ENCODE measurements at regions not wholly inside any gene's neighbourhood (a gene's known extent, or its start where the extent isn't known, plus 50 kb on each side); places are given as distances from the start of the nearest gene placed in this dataset.

GRCh38 chr10:91567815-91568214 lies 65.1 kb downstream of the PPP1R3C start (continued):
- TF ChIP-seq EP300 (IDR thresholded peaks at IDR 0.05; ENCODE audit: borderline replicate concordance in 1 of 2, low read depth in 1 of 2, low read length in 1 of 2), result no peak
- TF ChIP-seq MEF2A (IDR thresholded peaks at IDR 0.05; ENCODE audit: borderline replicate concordance, low read depth), result no peak
- no peak for TF ChIP-seq ELF1 (IDR thresholded peaks at IDR 0.05)
- TF ChIP-seq GABPA (IDR thresholded peaks at IDR 0.05; ENCODE audit: low read depth), result no peak
- TF ChIP-seq NRF1 (IDR thresholded peaks at IDR 0.05; ENCODE audit: low read depth, low read length), result no peak
- TF ChIP-seq MXI1 (IDR thresholded peaks at IDR 0.05; ENCODE audit: low read depth, low read length), result no peak
- no peak for TF ChIP-seq JUND (IDR thresholded peaks at IDR 0.05)
- TF ChIP-seq RXRA (IDR thresholded peaks at IDR 0.05; ENCODE audit: borderline replicate concordance, low read depth), result no peak
- TF ChIP-seq FOXJ3 (CRISPR knock-in tag; IDR thresholded peaks at IDR 0.05), result no peak
- TF ChIP-seq TEAD4 (IDR thresholded peaks at IDR 0.05; ENCODE audit: borderline replicate concordance, insufficient read depth), result no peak
- no peak for TF ChIP-seq TCF12 (IDR thresholded peaks at IDR 0.05)
- no peak for TF ChIP-seq FOXM1 (IDR thresholded peaks at IDR 0.05; ENCODE audit: low read depth)

GRCh38 chr10:91566115-91566514 lies 66.8 kb downstream of the PPP1R3C start:
- H3K9me3 ChIP-seq, result no peaks in the 10 kb centered on the region
- H3K27ac ChIP-seq (ENCODE audit: low read depth in 2 of 2, low read length in 1 of 2), result no peak overlapping the region
- no peak for DNase-seq
- H3K9me2 ChIP-seq, result no peaks in the 10 kb centered on the region
- 91% methylated on average over 3 of the region's 3 CpGs for WGBS (ENCODE audit: low lambda C conversion rate)
- no peak overlapping the region for H3K9ac ChIP-seq
- no peaks in the 10 kb centered on the region for H3K4me1 ChIP-seq (ENCODE audit: control insufficient read depth in 1 of 2, insufficient read depth in 2 of 2, low read depth in 1 of 2, low read length in 1 of 2)
- H3K79me2 ChIP-seq (ENCODE audit: insufficient read depth), result no peaks in the 10 kb centered on the region
- TF ChIP-seq SMC3 (IDR thresholded peaks at IDR 0.05; ENCODE audit: low read depth, low read length), result no peak
- no peak for TF ChIP-seq RAD21 (IDR thresholded peaks at IDR 0.05; ENCODE audit: low read length)
- TF ChIP-seq RXRA (IDR thresholded peaks at IDR 0.05; ENCODE audit: borderline replicate concordance, low read depth), result no peak
- TF ChIP-seq ZBTB33 (IDR thresholded peaks at IDR 0.05; ENCODE audit: borderline replicate concordance, low read depth), result no peak
- no peak for TF ChIP-seq REST (IDR thresholded peaks at IDR 0.05; ENCODE audit: low read depth, low read length)
- no peak for TF ChIP-seq NRF1 (IDR thresholded peaks at IDR 0.05; ENCODE audit: low read depth, low read length)
- TF ChIP-seq GATA2 (CRISPR knock-in tag; IDR thresholded peaks at IDR 0.05), result no peak
- TF ChIP-seq GABPA (IDR thresholded peaks at IDR 0.05; ENCODE audit: low read depth), result no peak
- no peak for TF ChIP-seq JUND (IDR thresholded peaks at IDR 0.05)
- TF ChIP-seq RCOR1 (IDR thresholded peaks at IDR 0.05; ENCODE audit: low read length), result no peak
- no peak for TF ChIP-seq MAX (IDR thresholded peaks at IDR 0.05; ENCODE audit: low read depth)
- no peak for TF ChIP-seq RFX5 (IDR thresholded peaks at IDR 0.05; ENCODE audit: low read length)
- H4K20me1 ChIP-seq (ENCODE audit: insufficient read depth), result no peaks in the 10 kb centered on the region
- no peak overlapping the region for H2AFZ ChIP-seq (ENCODE audit: low read depth)
- H3F3A ChIP-seq (replicated peaks; ENCODE audit: insufficient read depth), result no peaks in the 10 kb centered on the region
- ChIA-PET POLR2A (interaction anchor here (1.7 kb wide), 1 partner anchor 14 kb away, joined by 3 read pairs; no protein-coding TSS in a partner anchor), CTCF (interaction anchor here (1.0 to 4.1 kb wide), 6 partner anchors 13 to 268 kb away, joined by 3 to 18 read pairs (median 4); no protein-coding TSS in a partner anchor)
- H3K4me2 ChIP-seq, result no peak overlapping the region
- H3K27me3 ChIP-seq (ENCODE audit: insufficient read depth), result no peaks in the 10 kb centered on the region
- H3K36me3 ChIP-seq (replicated peaks in 1 of 2; ENCODE audit: control insufficient read depth in 1 of 2, insufficient read depth in 2 of 2, low read length in 1 of 2), result no peaks in the 10 kb centered on the region
- H3K4me3 ChIP-seq (ENCODE audit: low read depth in 2 of 2, low read length in 1 of 2), result no peak overlapping the region
